ENCODE measurements at regions not wholly inside any gene's neighbourhood (a gene's known extent, or its start where the extent isn't known, plus 50 kb on each side); places are given as distances from the start of the nearest gene placed in this dataset.

- TF ChIP-seq CTCF (conservative IDR thresholded peaks at IDR 0.05; ENCODE audit: low read depth, low read length), result no peak
- no peak for TF ChIP-seq EZH2 (IDR thresholded peaks at IDR 0.05; ENCODE audit: borderline replicate concordance, low read depth, low read length, poor library complexity, severe bottlenecking)
Measured at GRCh38 chr1:99554727-99555126, 91.2 kb upstream of the PALMD start.

Data from A673 (cell line).